Natural killer cell treated with Interleukin-12 subunit alpha and Interleukin-12 subunit beta and Interleukin-15 and Interleukin-18, amount 100 ng/mL, for 72 hours (primary cell): ENCODE measurements at regions not wholly inside any gene's neighbourhood (a gene's known extent, or its start where the extent isn't known, plus 50 kb on each side); places are given as distances from the start of the nearest gene placed in this dataset.

Source experiments
- ATAC-seq, 2 donors: fragments of 150-1000 bp; cut with Tn5 transposase in 1 of 2; sonication (Bioruptor Pico), chemical (Tn5 transposase) in 1 of 2; 2 replicates each; pipeline ENCODE4 v1.10.0; 2021
- DNase-seq: peaks from one replicate; pipeline ENCODE4 v3.0.0; 2022; ENCODE audit warnings: low spot score
- H3K27ac Mint-ChIP-seq, 2 donors: 1 replicate in 1 of 2; 2 replicates in 1 of 2; pipeline ENCODE4 v1.8.0; 2022; ENCODE audit warnings: mixed read lengths in 2 of 2, mild to moderate bottlenecking in 1 of 2, moderate library complexity in 1 of 2
- H3K27me3 Mint-ChIP-seq, 2 donors: 1 replicate in 1 of 2; 2 replicates in 1 of 2; pipeline ENCODE4 v1.8.0; 2022; ENCODE audit warnings: mixed read lengths in 2 of 2
- H3K36me3 Mint-ChIP-seq: one replicate; pipeline ENCODE4 v1.8.0; 2022; ENCODE audit warnings: mixed read lengths
- H3K4me1 Mint-ChIP-seq, 2 donors: 1 replicate in 1 of 2; 2 replicates in 1 of 2; pipeline ENCODE4 v1.8.0; 2022; ENCODE audit warnings: low read depth in 2 of 2, mixed read lengths in 2 of 2, mild to moderate bottlenecking in 1 of 2
- H3K4me3 Mint-ChIP-seq: one replicate; pipeline ENCODE4 v1.8.0; 2022; ENCODE audit warnings: mixed read lengths
- H3K9me3 Mint-ChIP-seq: 2 replicates; pipeline ENCODE4 v1.8.0; 2022; ENCODE audit warnings: mixed read lengths

- DNase-seq (no peak), ATAC-seq (no peak)
- no peaks in the 10 kb centered on the region for H3K27me3 Mint-ChIP-seq
- H3K4me3 Mint-ChIP-seq: no peak overlapping the region
- H3K4me1 Mint-ChIP-seq: no peaks in the 10 kb centered on the region
- H3K27ac Mint-ChIP-seq: no peak overlapping the region
- H3K9me3 Mint-ChIP-seq: no peaks in the 10 kb centered on the region
- no peaks in the 10 kb centered on the region for H3K36me3 Mint-ChIP-seq
These were observed 201.5 kb upstream of the SLC35G4 start for GRCh38 chr18:11407940-11408339.

GRCh38 chr18:11405804-11406203 lies 203.6 kb upstream of the SLC35G4 start:
- Mint-ChIP-seq H3K27ac (no peak overlapping the region), H3K36me3 (no peaks in the 10 kb centered on the region), H3K9me3 (peaks cover 3% of the 10 kb centered on the region), H3K4me3 (no peak overlapping the region), H3K27me3 (no peaks in the 10 kb centered on the region), H3K4me1 (no peaks in the 10 kb centered on the region)
- no peak for DNase-seq
- no peak for ATAC-seq

GRCh38 chr18:11400703-11401102 lies 208.7 kb upstream of the SLC35G4 start:
- Mint-ChIP-seq H3K36me3 (no peaks in the 10 kb centered on the region), H3K27me3 (no peaks in the 10 kb centered on the region), H3K4me3 (no peak overlapping the region), H3K9me3 (peaks cover 3% of the 10 kb centered on the region), H3K27ac (no peak overlapping the region), H3K4me1 (no peaks in the 10 kb centered on the region)
- DNase-seq (no peak), ATAC-seq (no peak)

GRCh38 chr18:11398625-11399024 lies 210.8 kb upstream of the SLC35G4 start:
- DNase-seq (no peak), ATAC-seq (no peak)
- H3K36me3 Mint-ChIP-seq: no peaks in the 10 kb centered on the region
- no peaks in the 10 kb centered on the region for H3K4me1 Mint-ChIP-seq
- H3K27me3 Mint-ChIP-seq: no peaks in the 10 kb centered on the region
- no peak overlapping the region for H3K4me3 Mint-ChIP-seq
- H3K9me3 Mint-ChIP-seq: peaks cover 6% of the 10 kb centered on the region
- H3K27ac Mint-ChIP-seq: no peak overlapping the region

GRCh38 chr18:11392980-11393885 lies 216.2 kb upstream of the SLC35G4 start:
- ATAC-seq (no peak), DNase-seq (no peak)
- H3K4me3 Mint-ChIP-seq: no peak overlapping the region
- no peaks in the 10 kb centered on the region for H3K4me1 Mint-ChIP-seq
- no peaks in the 10 kb centered on the region for H3K27me3 Mint-ChIP-seq
- peaks cover 7% of the 10 kb centered on the region for H3K9me3 Mint-ChIP-seq
- H3K36me3 Mint-ChIP-seq: no peaks in the 10 kb centered on the region
- H3K27ac Mint-ChIP-seq: no peak overlapping the region

GRCh38 chr18:11392292-11392691 lies 217.1 kb upstream of the SLC35G4 start:
- H3K4me3 Mint-ChIP-seq: no peak overlapping the region
- ATAC-seq (no peak), DNase-seq (no peak)
- no peaks in the 10 kb centered on the region for H3K4me1 Mint-ChIP-seq
- H3K36me3 Mint-ChIP-seq: no peaks in the 10 kb centered on the region
- H3K27ac Mint-ChIP-seq: no peak overlapping the region
- no peaks in the 10 kb centered on the region for H3K27me3 Mint-ChIP-seq
- peaks cover 7% of the 10 kb centered on the region for H3K9me3 Mint-ChIP-seq

GRCh38 chr18:11391661-11392060 lies 217.7 kb upstream of the SLC35G4 start:
- no peaks in the 10 kb centered on the region for H3K36me3 Mint-ChIP-seq
- H3K9me3 Mint-ChIP-seq: peaks cover 7% of the 10 kb centered on the region
- no peak overlapping the region for H3K27ac Mint-ChIP-seq
- no peak for DNase-seq
- ATAC-seq: no peak
- no peaks in the 10 kb centered on the region for H3K27me3 Mint-ChIP-seq
- H3K4me1 Mint-ChIP-seq: no peaks in the 10 kb centered on the region
- H3K4me3 Mint-ChIP-seq: no peak overlapping the region

GRCh38 chr18:11388755-11389680 lies 220.4 kb upstream of the SLC35G4 start:
- peaks cover 4% of the 10 kb centered on the region for H3K9me3 Mint-ChIP-seq
- DNase-seq (no peak), ATAC-seq (no peak)
- no peaks in the 10 kb centered on the region for H3K27me3 Mint-ChIP-seq
- H3K4me1 Mint-ChIP-seq: no peaks in the 10 kb centered on the region
- H3K27ac Mint-ChIP-seq: no peak overlapping the region
- H3K4me3 Mint-ChIP-seq: no peak overlapping the region
- H3K36me3 Mint-ChIP-seq: no peaks in the 10 kb centered on the region

GRCh38 chr18:11387880-11388279 lies 221.5 kb upstream of the SLC35G4 start:
- no peaks in the 10 kb centered on the region for H3K27me3 Mint-ChIP-seq
- no peak for DNase-seq
- H3K4me3 Mint-ChIP-seq: no peak overlapping the region
- H3K36me3 Mint-ChIP-seq: no peaks in the 10 kb centered on the region
- H3K9me3 Mint-ChIP-seq: peaks cover 4% of the 10 kb centered on the region
- H3K4me1 Mint-ChIP-seq: no peaks in the 10 kb centered on the region
- ATAC-seq: no peak
- no peak overlapping the region for H3K27ac Mint-ChIP-seq

- DNase-seq (no peak), ATAC-seq (no peak)
- H3K27ac Mint-ChIP-seq: no peak overlapping the region
- no peaks in the 10 kb centered on the region for H3K27me3 Mint-ChIP-seq
- no peaks in the 10 kb centered on the region for H3K36me3 Mint-ChIP-seq
- H3K4me1 Mint-ChIP-seq: no peaks in the 10 kb centered on the region
- H3K4me3 Mint-ChIP-seq: no peak overlapping the region
- H3K9me3 Mint-ChIP-seq: no peaks in the 10 kb centered on the region
These were observed 226.0 kb upstream of the SLC35G4 start for GRCh38 chr18:11383381-11383780.

GRCh38 chr18:11380968-11381367 lies 228.4 kb upstream of the SLC35G4 start:
- no peaks in the 10 kb centered on the region for H3K4me1 Mint-ChIP-seq
- no peak for DNase-seq
- ATAC-seq: no peak
- no peak overlapping the region for H3K27ac Mint-ChIP-seq
- no peaks in the 10 kb centered on the region for H3K36me3 Mint-ChIP-seq
- no peaks in the 10 kb centered on the region for H3K9me3 Mint-ChIP-seq
- no peaks in the 10 kb centered on the region for H3K27me3 Mint-ChIP-seq
- H3K4me3 Mint-ChIP-seq: no peak overlapping the region

- Mint-ChIP-seq H3K4me1 (no peaks in the 10 kb centered on the region), H3K36me3 (no peaks in the 10 kb centered on the region), H3K9me3 (no peaks in the 10 kb centered on the region), H3K27me3 (no peaks in the 10 kb centered on the region), H3K27ac (no peak overlapping the region), H3K4me3 (no peak overlapping the region)
- DNase-seq (no peak), ATAC-seq (no peak)
These were observed 229.7 kb upstream of the SLC35G4 start for GRCh38 chr18:11379660-11380059.

- no peak overlapping the region for H3K4me3 Mint-ChIP-seq
- no peaks in the 10 kb centered on the region for H3K4me1 Mint-ChIP-seq
- no peaks in the 10 kb centered on the region for H3K9me3 Mint-ChIP-seq
- DNase-seq (no peak), ATAC-seq (no peak)
- no peaks in the 10 kb centered on the region for H3K27me3 Mint-ChIP-seq
- no peaks in the 10 kb centered on the region for H3K36me3 Mint-ChIP-seq
- no peak overlapping the region for H3K27ac Mint-ChIP-seq
These were observed 228.6 kb upstream of the PIEZO2 start for GRCh38 chr18:11377766-11378540.
